ENCODE measurements at regions not wholly inside any gene's neighbourhood (a gene's known extent, or its start where the extent isn't known, plus 50 kb on each side); places are given as distances from the start of the nearest gene placed in this dataset.

- no peak for TF ChIP-seq CTCF (IDR thresholded peaks at IDR 0.05; ENCODE audit: extremely low read depth in 1 of 2, insufficient read depth in 1 of 2, low read depth in 1 of 2, low read length in 2 of 2)
- no peak for TF ChIP-seq POLR2AphosphoS5 (IDR thresholded peaks at IDR 0.05; ENCODE audit: insufficient read depth, low read depth, low read length)
- no peak for TF ChIP-seq EZH2 (IDR thresholded peaks at IDR 0.05; ENCODE audit: borderline replicate concordance, low read depth, low read length, severe bottlenecking)
- no peak for TF ChIP-seq POLR2A (IDR thresholded peaks at IDR 0.05; ENCODE audit: low read depth, low read length)
- TF ChIP-seq JUN (IDR thresholded peaks at IDR 0.05; ENCODE audit: borderline replicate concordance, insufficient read depth, insufficient read length, low read depth): no peak
These were observed 62.1 kb upstream of the TRABD2B start for GRCh38 chr1:48059289-48059688.

All from endothelial cell of umbilical vein (primary cell).